Fibroblast of skin of right biceps (primary cell): ENCODE measurements at regions not wholly inside any gene's neighbourhood (a gene's known extent, or its start where the extent isn't known, plus 50 kb on each side); places are given as distances from the start of the nearest gene placed in this dataset.

Experiments used
- DNase-seq: peaks from one replicate; pipeline ENCODE4 v3.0.0-alpha.2; 2013

DNA sequence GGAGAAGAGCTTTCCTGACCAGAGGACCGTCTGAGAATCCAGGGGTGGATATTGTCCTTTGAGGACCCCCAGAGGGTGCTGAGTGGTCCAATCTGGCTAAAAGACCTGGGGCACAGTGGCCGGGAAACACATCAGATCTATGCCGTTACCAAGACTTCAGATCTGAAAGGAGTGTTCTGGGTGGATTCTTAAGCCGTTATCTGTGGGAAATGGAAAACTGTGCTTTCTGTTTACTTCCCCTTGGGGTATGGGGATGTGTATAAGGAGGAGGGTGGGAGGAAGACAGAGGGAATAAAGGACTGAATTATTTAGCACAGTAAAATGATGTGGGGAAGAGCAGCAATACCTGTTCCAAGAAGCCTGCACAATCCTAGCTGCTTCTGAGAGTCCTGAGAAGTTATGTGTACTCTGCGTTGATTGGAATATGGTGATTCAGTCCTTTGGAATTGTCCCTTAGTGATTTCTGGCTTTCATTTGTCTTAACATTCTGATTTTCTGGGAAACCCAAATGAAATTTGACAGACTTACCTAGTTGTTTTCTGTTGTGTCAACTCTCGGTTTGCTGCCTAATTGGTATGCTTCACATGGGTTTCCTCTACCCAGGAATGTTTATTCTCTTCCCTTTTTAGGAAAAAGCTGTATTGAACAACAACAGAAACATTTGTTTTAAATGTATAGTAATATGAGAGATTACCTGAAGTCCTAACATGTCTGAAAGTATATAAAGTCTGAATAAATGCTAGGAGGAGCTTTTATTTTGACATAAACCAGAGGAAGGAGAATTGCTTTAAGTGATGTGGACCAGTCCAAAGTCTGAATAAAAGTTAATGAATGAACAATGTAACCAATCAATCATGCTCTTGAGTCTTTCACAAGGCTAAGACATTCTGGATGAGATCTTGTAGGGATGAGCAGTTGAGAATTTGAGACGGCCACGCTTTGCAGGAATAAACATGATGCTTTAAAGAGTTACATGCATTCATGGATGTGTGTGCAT, 427.1 kb upstream of the C2CD4B start:
- peak; percentile 71 for DNase-seq

DNA sequence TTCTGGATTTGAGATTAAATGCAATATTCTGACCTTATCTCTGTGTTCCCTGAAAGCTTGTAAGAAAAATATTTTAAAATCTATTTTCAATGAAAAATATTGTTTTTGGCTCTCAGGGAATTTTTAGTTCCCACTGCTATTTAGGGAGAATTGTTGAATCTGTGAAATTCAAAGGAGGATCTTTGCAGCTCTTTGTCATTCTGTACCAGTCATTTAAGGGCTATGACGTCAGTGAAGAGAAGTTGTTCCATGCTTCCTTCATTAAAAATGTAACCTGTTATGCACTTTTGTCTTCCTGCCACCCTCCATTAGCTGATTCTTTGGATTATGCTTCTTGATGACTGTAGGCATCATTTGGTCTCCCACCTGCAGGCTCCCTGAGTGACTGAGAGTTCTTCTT, 427.8 kb upstream of the C2CD4B start:
- no peak for DNase-seq

DNA sequence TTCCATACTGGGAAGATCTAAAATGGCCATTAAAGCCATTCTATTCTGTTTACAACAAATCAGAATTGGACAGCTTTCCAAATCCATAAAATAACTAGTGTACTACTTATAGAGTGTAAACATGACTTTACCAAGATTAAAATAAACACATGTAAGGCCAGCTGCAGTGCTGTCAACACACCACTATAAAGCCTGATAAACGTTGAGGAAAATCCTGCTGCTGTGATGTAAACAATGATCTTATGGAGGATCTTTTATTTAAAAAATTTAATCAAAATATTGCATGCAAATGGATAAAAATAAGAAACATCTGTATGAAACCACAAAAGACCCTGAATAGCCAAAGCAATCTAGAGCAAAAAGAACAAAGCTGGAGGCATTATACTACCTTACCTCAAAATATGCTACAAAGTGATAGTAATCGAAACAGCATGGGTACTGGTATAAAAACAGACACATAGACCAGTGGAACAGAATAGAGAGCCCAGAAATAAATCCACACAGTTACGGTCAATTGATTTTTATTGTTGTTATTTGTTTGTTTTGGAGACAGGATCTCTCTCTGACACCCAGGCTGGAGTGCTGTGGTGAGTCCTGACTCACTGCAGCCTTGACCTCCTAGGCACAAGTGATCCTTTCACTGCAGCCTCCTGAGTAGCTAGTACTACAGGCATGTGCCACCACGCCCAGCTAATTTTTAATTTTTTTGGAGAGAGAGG, 428.8 kb upstream of the C2CD4B start:
- no peak for DNase-seq

DNA sequence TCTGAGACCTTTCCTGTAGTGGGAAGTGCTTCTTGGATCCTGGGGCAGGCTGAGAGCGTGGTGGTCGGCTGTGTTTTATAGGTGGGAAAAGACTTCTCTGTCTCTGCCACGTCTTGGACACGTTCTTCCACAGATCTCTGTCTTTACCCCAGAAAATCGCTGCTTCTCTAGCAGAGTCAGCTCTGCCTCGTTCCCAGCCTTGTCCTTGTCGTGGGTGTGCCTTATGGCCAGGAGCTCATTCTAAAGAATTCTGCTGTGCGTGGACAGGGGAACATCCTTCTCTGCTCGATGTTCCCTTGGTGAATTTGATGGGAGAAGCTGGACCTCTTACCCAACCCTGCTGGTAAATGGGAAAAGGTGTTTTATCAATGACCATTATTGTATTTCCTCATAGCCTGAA, 433.1 kb upstream of the C2CD4B start:
- DNase-seq: no peak

DNA sequence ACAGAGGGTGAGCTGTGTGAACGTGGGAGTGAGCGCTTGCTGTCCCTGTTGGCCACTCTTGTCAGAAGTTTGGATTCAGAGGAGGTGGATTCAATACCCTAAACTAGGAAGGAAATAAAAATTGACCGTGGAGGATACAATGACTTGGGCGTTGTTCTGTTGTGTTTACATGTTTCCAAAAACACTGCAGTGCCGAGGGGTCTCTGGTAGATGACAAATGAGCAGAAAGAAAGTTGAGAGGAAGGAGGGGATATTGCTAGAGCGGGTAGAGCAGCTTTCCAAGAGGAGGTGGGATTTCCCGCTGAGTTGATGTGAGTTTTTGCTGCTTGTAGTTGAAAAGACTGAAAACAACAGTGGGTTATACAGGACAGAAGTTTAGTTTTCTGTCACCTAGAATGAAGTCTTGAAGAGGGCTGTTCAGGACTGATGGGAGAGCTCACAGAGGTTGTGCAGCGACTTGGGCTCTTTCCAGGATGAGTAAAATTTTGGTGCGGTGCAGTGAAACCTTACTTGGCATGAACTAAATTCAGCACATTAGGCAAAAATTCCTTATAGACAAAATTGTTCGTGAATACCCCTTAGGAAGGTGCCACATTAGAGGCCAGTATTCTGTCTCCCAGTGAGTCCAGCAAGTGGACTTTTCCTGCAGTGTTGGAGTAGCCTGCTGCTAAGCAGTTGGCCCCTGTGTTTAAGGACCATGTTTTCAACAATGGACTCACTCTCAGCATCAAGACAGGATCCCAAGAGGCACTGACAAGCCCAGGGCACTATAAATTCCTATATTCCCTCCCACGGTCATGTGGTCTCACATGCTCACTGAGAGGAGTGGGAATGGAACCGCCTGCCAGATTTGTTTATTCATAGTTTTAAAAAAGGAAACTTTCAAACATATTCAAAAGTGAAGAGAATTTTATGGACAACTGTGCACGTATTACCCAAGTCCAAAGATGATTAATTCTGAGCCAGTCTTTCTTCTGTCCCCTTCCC, 435.0 kb upstream of the C2CD4B start:
- DNase-seq: peak; percentile 31

DNA sequence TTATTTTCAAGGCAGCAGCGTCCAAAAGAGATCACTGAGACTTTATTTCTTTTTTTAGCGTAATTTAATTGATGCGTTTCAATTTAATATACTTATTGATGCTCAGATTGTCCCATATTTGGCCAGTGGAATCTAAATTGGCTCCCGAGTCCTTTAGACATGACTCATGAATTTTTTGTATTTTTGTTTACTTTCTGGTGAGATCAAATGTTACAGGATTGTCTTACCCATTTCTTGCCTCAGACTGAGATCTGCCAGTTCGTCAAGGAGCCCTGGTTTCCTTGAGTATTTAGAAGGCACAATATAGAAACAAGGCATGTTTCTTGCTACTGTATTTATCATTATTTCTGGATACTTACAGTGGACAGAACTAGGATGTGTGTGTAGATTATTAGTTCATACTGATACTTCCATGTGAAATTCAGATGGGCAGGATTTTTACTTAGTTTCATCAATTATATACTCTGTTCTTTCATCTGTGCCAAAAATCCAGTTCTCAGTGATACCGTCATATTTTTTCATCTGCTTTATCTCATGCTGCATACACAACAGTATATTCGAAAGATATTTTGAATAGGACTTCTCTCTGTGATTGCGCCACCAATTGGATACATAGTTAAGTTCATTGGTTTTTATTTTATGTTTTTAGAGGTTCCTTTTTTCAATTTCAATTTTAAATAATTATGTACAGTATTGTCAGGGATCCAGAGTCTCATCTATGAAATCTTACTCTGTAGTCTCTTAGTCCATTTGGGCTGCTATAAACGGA, 436.9 kb upstream of the C2CD4B start:
- DNase-seq: peak; percentile 38

DNA sequence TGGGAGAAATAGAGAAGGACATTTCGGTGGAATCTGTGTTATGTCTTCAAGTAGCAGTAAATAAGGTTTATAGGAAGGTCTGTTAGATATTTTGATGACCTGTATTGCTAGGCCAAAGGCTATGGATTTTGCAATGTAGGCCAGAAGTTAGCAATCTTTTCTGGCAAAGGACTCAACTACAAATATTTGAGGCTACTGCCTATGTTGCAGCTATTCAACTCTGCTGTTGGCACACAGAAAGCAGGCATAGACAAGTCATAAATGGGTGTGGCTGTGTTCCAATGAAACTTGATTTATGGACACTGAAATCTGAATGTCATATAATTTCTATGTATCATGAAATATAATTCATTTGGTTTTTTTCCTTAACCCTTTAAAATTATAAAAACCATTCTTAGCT, 438.7 kb upstream of the C2CD4B start:
- peak; percentile 69 for DNase-seq

DNA sequence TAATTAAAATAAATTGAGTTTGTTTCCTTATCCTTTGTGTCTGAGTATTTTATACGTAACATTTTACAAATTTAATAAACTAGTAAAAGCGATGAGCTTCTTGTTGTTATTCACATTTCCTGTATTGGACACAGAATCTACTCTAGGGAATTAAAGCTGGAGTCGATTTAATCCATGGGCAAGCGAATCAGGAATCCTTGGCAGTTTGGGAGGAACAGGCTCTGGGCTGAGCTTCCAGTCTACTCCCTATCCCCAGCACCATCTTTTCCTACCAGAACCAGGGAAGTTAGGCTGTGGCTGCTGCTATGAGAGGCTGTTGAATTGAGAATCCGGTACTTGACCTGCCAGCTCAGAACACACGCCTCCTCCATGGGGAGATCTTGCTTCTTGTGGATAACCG, 437.3 kb upstream of the TPM1 start:
- DNase-seq: no peak

DNA sequence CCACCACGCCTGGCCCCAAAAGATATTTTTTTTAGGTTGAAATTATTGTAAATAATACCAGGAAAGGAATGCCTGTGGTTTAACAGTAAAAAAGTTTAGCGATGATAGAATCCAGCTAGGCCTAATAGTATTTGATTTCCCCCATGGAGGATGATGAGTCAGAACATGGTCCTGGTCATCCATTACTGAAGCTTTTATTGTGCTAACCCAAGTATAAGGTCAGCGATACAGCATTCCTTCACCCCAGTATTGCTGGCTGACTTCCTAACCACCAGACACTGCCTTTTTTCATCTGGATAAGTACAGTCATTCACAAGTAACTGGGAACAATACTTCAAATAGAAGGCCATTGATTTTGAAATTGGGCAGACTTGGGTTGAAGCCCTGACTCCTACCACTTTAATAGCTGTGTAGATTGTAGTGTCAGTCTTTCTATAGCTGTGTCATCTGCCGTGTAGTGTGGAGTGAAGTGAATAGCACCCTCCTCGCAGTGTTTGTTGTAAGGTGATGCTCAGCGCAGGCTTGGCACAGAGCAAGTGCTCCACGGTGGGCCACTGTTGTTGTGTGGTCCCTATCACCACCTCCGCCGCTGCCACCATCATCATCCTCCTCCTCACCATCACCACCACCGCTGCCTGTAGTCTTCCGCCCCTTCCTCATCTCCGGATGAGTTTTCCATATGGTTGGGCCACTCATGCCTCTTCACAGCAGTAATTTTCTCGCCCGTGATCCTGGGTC, 436.0 kb upstream of the TPM1 start:
- peak; percentile 100 for DNase-seq

DNA sequence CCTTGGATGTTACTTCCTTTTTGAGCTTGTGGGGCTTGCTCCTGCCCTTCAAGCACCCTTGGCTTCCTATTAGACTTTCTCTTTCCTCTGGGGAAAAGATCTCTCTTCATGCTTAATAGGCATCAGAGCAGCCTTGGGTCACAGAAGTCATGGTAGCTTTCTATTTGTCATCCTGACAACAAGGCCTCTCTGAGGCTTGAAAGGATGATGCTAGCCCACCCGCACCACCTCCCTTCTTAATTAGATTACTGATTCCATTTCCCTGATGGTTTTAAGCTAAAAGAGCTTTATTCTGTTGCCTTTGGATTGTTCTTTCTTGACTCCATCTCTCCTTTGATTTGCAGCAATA, 435.5 kb upstream of the TPM1 start:
- no peak for DNase-seq

DNA sequence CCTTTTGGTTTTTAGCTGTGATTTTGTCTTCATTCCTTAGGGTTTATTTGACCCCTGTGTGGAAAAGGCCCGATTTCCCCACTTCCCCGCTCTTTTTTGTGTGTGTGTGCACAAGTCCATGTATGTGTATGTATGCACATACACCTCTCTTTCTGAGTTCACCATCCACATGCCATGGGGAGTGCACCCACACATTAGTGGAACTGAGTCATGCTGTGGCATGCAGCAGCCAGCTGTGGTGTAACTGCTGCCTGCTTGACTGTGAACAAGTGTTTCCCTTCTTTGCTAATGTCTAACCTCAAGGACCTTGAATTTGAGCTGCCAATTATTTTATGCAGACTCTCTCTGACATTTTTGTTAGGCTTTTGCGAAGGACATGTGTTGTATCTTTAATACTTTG, 434.9 kb upstream of the TPM1 start:
- peak; percentile 63 for DNase-seq

DNA sequence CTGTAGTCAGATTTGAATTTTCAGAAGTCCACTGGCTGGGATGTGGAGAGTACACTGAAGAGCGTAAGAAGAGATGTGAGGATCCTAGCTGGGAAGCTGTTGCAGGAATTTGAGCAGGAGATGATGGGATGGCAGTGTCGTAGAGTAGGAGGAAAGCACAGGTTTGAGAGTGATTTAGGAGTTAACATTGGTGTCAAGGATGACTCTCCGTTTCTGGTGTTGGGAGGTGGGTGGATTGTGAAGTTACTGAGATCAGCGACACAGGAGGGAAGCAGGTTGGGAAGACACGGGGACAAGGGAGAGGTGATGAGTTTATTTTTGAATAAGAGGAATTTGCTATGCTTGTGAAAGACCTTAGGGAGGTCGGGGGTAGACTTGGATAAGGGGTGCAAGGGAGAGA, 434.2 kb upstream of the TPM1 start:
- DNase-seq: no peak

DNA sequence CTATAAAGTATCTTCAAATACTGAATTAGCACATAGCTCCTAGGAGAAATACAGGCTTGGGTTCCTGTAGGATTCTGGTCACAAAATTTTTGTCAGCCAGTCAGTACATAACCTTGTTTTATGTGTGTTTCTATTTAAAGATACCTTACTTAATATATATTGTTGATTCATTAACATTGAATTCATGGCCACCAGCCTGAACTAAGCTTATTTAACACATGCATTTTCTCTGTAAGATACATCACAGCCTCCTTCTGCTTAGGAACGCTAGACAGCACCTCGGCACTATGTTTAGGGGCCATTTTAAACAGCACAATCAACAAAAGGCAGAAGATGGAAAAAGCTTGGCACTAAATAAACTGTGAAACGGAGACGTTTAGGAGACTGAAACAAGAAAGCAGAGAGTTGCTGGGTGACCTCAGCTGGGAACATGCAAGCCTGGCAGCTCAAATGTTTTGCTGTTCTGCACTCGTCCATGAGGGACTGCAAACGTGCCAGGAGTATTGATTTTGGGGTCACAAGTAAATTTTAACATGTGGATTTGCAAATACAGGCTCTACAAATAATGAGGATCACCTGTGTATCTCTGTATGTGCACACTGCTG, 432.2 kb upstream of the TPM1 start:
- DNase-seq: no peak

DNA sequence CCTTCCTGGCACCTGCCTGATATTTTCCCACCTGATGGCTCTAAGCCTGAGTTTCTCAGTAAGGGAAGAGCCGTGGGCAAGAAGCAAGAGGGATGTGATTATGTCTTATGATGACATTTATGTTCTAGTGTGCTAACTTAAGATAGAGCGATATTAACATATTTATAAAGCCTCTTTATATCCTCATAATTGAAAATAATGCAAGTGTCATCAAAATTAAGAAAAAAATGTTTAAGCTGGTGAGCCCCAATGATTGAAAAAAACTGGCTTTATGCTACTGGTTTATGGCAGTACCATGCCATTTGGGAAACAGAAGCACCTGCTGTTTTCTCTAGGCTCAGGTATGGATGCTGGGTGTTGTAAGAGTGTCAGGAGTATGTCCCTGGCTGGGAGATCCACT, 431.5 kb upstream of the TPM1 start:
- DNase-seq: no peak

DNA sequence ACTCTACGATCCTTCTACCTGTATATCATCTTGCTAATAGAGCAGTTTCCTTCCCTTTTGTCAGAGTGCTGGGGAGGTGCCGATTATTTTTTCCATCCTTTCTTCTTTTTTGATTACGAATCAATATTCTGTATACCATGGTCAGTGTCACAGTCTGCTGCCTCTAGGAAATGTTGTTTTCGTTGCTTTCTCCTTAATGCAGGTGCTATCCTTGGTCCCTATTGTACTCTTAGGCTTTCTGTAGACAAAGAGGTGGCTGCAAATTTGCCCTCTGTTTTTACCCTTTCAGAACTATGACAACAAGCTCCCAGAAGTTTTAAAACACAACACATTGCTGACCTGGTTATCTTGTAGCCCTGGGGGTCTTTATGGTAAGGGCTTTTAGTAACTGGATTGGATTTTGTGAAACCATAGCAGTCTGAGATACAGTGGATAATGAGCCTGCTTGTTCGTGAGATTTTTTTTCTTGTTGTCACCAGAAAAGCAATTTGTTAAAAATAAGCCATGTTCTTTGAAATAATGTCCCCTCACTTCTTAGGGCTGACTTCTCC, 430.3 kb upstream of the TPM1 start:
- no peak for DNase-seq

DNA sequence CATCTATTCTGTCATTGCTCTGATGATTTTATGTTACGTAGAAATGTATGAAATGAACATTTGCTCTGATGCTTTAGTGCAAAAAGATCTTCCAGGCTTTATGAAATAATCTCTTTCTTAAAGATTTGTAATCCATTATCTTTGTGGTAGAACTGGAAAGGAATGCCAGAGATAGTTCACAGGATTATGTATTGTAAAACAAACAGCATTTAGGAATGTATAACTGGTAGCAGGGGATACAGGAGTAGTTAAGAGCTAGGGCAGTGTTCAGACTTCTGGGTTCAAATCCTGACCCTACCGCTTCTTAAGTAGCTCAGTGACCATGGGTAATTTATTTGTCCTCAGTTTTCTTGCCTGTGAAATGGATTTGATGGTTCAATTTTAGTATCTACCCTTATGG, 429.8 kb upstream of the TPM1 start:
- DNase-seq: peak; percentile 32

DNA sequence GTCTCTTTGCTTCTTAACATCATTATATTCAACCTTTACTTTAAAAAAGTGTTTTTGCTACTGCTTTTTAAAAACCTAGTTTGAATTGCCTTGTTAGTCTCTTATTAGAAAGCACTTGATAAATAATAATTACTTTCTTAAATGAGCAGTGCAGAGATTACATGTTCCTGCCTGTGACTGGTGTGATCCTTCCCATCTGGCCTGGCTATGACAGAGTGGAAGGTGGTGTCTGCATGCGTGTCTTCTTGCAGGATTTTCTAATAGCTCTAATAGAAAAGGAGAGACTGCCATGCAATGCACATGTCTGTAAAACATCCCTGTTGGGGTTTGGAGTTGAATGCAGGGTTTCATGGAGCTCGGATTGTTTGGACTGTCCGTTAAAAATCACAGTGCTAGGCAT, 425.8 kb upstream of the TPM1 start:
- DNase-seq: no peak

DNA sequence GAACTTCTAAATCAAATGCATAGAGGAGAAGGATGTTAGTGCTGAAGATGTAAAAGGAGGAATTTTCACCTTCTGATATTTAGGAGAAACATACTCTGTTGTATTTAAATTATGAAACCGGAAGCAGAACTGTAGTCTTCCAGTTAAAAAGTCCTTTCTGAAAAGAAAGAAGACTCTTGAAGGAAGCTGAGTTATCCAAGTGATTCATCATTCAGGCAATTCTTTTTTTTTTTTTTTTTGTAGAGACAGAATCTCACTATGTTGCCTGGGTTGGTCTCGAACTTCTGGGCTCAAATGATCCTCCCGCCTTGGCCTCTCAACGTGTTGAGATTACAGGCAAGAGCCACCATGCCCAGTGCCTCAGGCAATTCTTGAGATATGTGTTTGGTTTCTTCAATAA, 424.8 kb upstream of the TPM1 start:
- peak; percentile 40 for DNase-seq

DNA sequence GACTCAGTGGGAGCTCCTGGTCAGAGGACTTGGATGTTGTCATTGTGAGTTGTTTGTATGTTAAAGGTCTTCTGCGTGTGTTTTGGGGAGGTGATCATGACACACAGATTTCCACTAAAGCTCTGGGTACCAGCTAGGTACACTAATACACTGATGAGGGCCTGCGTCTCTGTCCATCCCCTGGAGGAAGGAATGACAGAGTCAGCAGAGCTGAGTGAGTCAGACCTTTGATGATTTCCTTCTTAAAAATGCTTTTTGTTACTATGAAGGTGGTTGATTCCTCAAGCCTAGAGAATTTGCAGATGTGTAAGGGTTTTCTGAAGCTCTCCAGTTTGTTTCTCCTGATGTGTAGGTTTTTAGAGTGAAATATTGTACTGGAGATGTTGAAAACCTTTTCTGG, 424.1 kb upstream of the TPM1 start:
- peak; percentile 95 for DNase-seq

DNA sequence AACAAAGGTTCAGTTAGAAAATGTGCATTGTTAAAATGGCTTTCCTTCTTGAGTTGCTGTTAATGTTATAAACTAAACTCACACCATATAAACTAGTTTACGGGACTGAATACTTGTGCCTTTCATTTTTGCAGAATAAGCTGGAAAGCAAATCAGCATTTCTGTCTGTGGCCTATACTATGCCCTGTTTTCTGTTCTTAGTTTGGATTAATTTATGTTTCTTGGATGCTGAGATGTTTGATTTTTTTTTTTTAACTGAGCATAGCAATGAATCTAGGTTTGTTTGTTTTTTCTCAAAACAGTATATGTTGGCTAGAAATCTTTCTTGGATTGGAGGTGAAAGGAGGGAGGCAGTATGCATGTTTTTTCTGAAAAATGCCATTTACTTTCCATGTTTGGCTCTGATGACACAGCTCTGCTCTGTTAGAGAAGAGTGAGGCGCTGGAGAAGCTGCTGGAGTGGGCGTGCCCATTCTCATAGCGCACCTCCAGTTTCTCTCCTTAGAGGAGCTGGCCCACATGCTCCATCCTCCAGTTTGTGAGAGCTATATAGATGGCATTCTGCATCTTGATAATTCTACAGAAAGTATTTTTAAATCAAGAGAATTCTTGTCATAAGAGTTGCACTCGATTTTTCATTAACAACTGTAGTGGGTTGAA, 423.6 kb upstream of the TPM1 start:
- peak; percentile 60 for DNase-seq
